ENCODE measurements at regions not wholly inside any gene's neighbourhood (a gene's known extent, or its start where the extent isn't known, plus 50 kb on each side); places are given as distances from the start of the nearest gene placed in this dataset.

- no peak for TF ChIP-seq CTCF (IDR thresholded peaks at IDR 0.05)
- no peak for TF ChIP-seq REST (IDR thresholded peaks at IDR 0.05; ENCODE audit: insufficient read depth in 1 of 2, low read depth in 2 of 2, low read length in 1 of 2)
- TF ChIP-seq POLR2AphosphoS5 (IDR thresholded peaks at IDR 0.05; ENCODE audit: low read depth, low read length): no peak
Measured at GRCh38 chr9:26781906-26782305, 110.7 kb downstream of the CAAP1 start.
